CD14-positive monocyte (primary cell): ENCODE measurements at regions not wholly inside any gene's neighbourhood (a gene's known extent, or its start where the extent isn't known, plus 50 kb on each side); places are given as distances from the start of the nearest gene placed in this dataset.

Source experiments
- DNase-seq, 3 donors: peaks; one replicate each; pipeline ENCODE4 v3.0.0-alpha.2; 2011 to 2022
- H2AFZ ChIP-seq: 2 replicates; pipeline ENCODE4 v1.6.0; 2012; ENCODE audit warnings: mild to moderate bottlenecking, low read depth, low read length, inconsistent platforms; ENCODE audit not compliant: insufficient read depth, poor library complexity, severe bottlenecking
- H3K27ac ChIP-seq, 2 donors: 1 replicate in 1 of 2; 2 replicates in 1 of 2; pipeline ENCODE4 v1.5.1; 2012 to 2013; ENCODE audit warnings: low read length in 2 of 2, control low read depth in 1 of 2, inconsistent platforms in 1 of 2, low read depth in 1 of 2, mild to moderate bottlenecking in 1 of 2
- H3K27me3 ChIP-seq, 2 donors: one replicate each; pipeline versions ENCODE4 v1.6.0 to v1.6.1; 2011 to 2013; ENCODE audit warnings: low read length in 2 of 2; ENCODE audit not compliant: control insufficient read depth in 2 of 2, insufficient read depth in 2 of 2
- H3K36me3 ChIP-seq, 2 donors: replicated peaks in 1 of 2; 1 replicate in 1 of 2; 2 replicates in 1 of 2; pipeline versions ENCODE4 v1.5.1 to v1.6.1; 2012 to 2013; ENCODE audit warnings: low read length in 2 of 2, control low read depth in 1 of 2, inconsistent platforms in 1 of 2, mild to moderate bottlenecking in 1 of 2; ENCODE audit not compliant: insufficient read depth in 2 of 2, control insufficient read depth in 1 of 2
- H3K4me1 ChIP-seq, 2 donors: 1 replicate in 1 of 2; 2 replicates in 1 of 2; pipeline versions ENCODE4 v1.5.1 to v1.6.1; 2012 to 2013; ENCODE audit warnings: low read length in 2 of 2, control low read depth in 1 of 2, inconsistent platforms in 1 of 2, mild to moderate bottlenecking in 1 of 2, moderate library complexity in 1 of 2; ENCODE audit not compliant: insufficient read depth in 2 of 2, control insufficient read depth in 1 of 2
- H3K4me2 ChIP-seq: replicated peaks from 2 replicates; pipeline ENCODE3; 2012; ENCODE audit warnings: low read length, moderate library complexity, mild to moderate bottlenecking; ENCODE audit not compliant: poor library complexity, severe bottlenecking; ENCODE audit errors: extremely low read depth
- H3K4me3 ChIP-seq, 3 experiments: fragments of 200-600 bp in 1 of 3; sonication (generic) in 1 of 3; replicated peaks in 1 of 3; 1 replicate in 2 of 3; 2 replicates in 1 of 3; pipeline ENCODE4 v1.5.1; 2011 to 2013; ENCODE audit warnings: low read length in 3 of 3, mild to moderate bottlenecking in 3 of 3, control low read depth in 2 of 3, low read depth in 2 of 3, inconsistent platforms in 1 of 3, moderate library complexity in 1 of 3
- H3K79me2 ChIP-seq: 2 replicates; pipeline ENCODE4 v1.6.0; 2012; ENCODE audit warnings: mild to moderate bottlenecking, control low read depth, inconsistent platforms, low read length, moderate library complexity; ENCODE audit not compliant: insufficient read depth
- H3K9ac ChIP-seq: 2 replicates; pipeline ENCODE4 v1.6.0; 2017; ENCODE audit warnings: low read length, mild to moderate bottlenecking; ENCODE audit not compliant: insufficient read depth, poor library complexity, severe bottlenecking
- H3K9me3 ChIP-seq, 2 donors: replicated peaks in 1 of 2; 1 replicate in 1 of 2; 2 replicates in 1 of 2; pipeline versions ENCODE4 v1.5.1 to v1.6.1; 2012 to 2013; ENCODE audit warnings: low read length in 2 of 2, control low read depth in 1 of 2; ENCODE audit not compliant: control insufficient read depth in 1 of 2, insufficient read depth in 1 of 2
- H4K20me1 ChIP-seq: 2 replicates; pipeline ENCODE4 v1.6.0; 2012; ENCODE audit warnings: mild to moderate bottlenecking, low read length, control low read depth, moderate library complexity; ENCODE audit not compliant: insufficient read depth
- H3K27ac Mint-ChIP-seq, 7 donors: one replicate each; pipeline ENCODE4 v1.8.0; 2020; ENCODE audit warnings: mild to moderate bottlenecking in 7 of 7, mixed read lengths in 7 of 7, moderate library complexity in 6 of 7, inconsistent platforms in 2 of 7
- H3K27me3 Mint-ChIP-seq, 3 donors: one replicate each; pipeline ENCODE4 v1.8.0; 2021 to 2022; ENCODE audit warnings: low read depth in 3 of 3, mild to moderate bottlenecking in 3 of 3, mixed read lengths in 3 of 3, moderate library complexity in 3 of 3, inconsistent platforms in 1 of 3
- H3K36me3 Mint-ChIP-seq, 2 donors: one replicate each; pipeline ENCODE4 v1.8.0; 2020; ENCODE audit warnings: mixed read lengths in 2 of 2, inconsistent platforms in 1 of 2, mild to moderate bottlenecking in 1 of 2
- H3K4me1 Mint-ChIP-seq: one replicate; pipeline ENCODE4 v1.8.0; 2020; ENCODE audit warnings: mild to moderate bottlenecking, mixed read lengths
- H3K4me3 Mint-ChIP-seq, 2 donors: one replicate each; pipeline ENCODE4 v1.8.0; 2020; ENCODE audit warnings: mild to moderate bottlenecking in 2 of 2, mixed read lengths in 2 of 2, moderate library complexity in 1 of 2
- H3K9me3 Mint-ChIP-seq, 7 donors: one replicate each; pipeline ENCODE4 v1.8.0; 2020 to 2022; ENCODE audit warnings: mixed read lengths in 7 of 7, mild to moderate bottlenecking in 6 of 7, moderate library complexity in 6 of 7, inconsistent platforms in 2 of 7
- WGBS: methylation state at CpG from one replicate; pipeline ENCODE4 v1.1.5; 2013; ENCODE audit warnings: missing lambda C conversion rate; ENCODE audit not compliant: insufficient coverage; 5-methylcytosine and 5-hydroxymethylcytosine counted together
- intact Hi-C, 2 donors: fragments of 100-400 bp; cut with micrococcal nuclease; formaldehyde crosslinking; loops; one replicate each; pipeline versions ENCODE4 v1.15.0 to v1.15.1; 2023
- TF ChIP-seq, protein P1 (sequence below): fragments of 200-600 bp; IDR thresholded peaks from one replicate; pipeline ENCODE4 v1.8.0; 2022; ENCODE audit warnings: antibody characterized with exemption, mild to moderate bottlenecking

DNA sequence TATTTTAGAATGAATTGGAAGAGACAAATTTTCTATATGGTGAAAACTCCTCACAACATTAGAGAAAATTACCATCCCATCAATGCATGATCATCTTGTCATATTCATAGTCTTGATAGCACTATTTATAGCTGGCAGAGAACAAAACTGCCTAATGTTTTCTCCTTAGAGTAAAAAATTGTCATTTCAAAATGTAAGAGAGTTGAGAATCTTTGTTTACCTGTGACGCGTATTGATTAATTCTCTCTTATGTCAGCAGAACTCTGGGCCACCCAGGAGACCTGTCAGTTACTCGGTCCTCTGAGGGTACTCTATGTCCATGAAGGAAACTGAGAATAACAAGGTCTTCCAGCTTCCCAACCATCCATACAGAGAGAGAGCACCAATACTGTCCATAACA lies 381.4 kb upstream of the ZP4 start:
- Histone ChIP-seq H3K4me2 (no peak overlapping the region), H3K79me2 (no peaks in the 10 kb centered on the region), H4K20me1 (no peaks in the 10 kb centered on the region), H3K9me3 (peaks cover 24 to 33% of the 10 kb centered on the region in 2 donors), H2AFZ (no peak overlapping the region), H3K36me3 (no peaks in the 10 kb centered on the region), H3K27me3 (no peaks in the 10 kb centered on the region), H3K4me3 (no peak overlapping the region), H3K4me1 (no peaks in the 10 kb centered on the region), H3K27ac (no peak overlapping the region), H3K9ac (no peak overlapping the region)
- peaks cover 0 to 3% of the 10 kb centered on the region in 2 donors for H3K36me3 Mint-ChIP-seq
- TF ChIP-seq, protein P1, sequence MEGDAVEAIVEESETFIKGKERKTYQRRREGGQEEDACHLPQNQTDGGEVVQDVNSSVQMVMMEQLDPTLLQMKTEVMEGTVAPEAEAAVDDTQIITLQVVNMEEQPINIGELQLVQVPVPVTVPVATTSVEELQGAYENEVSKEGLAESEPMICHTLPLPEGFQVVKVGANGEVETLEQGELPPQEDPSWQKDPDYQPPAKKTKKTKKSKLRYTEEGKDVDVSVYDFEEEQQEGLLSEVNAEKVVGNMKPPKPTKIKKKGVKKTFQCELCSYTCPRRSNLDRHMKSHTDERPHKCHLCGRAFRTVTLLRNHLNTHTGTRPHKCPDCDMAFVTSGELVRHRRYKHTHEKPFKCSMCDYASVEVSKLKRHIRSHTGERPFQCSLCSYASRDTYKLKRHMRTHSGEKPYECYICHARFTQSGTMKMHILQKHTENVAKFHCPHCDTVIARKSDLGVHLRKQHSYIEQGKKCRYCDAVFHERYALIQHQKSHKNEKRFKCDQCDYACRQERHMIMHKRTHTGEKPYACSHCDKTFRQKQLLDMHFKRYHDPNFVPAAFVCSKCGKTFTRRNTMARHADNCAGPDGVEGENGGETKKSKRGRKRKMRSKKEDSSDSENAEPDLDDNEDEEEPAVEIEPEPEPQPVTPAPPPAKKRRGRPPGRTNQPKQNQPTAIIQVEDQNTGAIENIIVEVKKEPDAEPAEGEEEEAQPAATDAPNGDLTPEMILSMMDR: no peak
- H3K9me3 Mint-ChIP-seq: peaks cover 16 to 42% (median 37%) of the 10 kb centered on the region in 7 donors
- peaks cover 0 to 1% (median 0%) of the 10 kb centered on the region in 3 donors for H3K27me3 Mint-ChIP-seq
- no peak overlapping the region for H3K27ac Mint-ChIP-seq
- no peak for DNase-seq
- no peak overlapping the region for H3K4me3 Mint-ChIP-seq
- H3K4me1 Mint-ChIP-seq: no peaks in the 10 kb centered on the region
- WGBS: no CpG with 5 or more reads among the region's 3 CpGs
- intact Hi-C loops: no loop called here

DNA sequence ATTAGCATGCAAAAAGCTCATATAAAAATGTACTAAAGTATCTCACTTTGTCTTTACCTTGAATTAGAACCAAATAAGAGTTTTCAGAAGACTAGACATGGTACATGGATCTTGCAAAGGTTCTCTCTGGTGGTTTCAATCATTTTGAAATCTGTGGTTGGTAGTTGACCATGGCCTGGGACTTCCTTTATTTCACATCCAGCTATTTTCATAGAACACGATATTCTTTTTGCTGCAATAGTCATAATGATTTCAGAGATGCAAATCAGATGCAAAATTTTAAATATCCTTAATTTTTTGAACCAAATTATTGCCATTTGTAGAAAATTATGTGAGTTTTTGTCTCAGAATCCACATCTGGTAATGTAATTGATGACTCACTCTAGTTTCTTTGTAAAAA lies 375.1 kb upstream of the ZP4 start:
- no CpG with 5 or more reads among the region's 1 CpG for WGBS
- no peaks in the 10 kb centered on the region for H4K20me1 ChIP-seq

More for the DNA sequence above, 375.1 kb upstream of the ZP4 start:
- H3K36me3 ChIP-seq: no peaks in the 10 kb centered on the region
- H3K4me1 ChIP-seq: peaks cover 10 to 16% of the 10 kb centered on the region in 2 donors
- H3K9me3 Mint-ChIP-seq: peaks cover 7 to 16% (median 10%) of the 10 kb centered on the region in 7 donors
- H3K4me3 Mint-ChIP-seq: no peak overlapping the region
- DNase-seq: peak in 2 of 3 donors; percentile 2 to 42
- TF ChIP-seq, protein P1: no peak
- intact Hi-C loops: no loop called here
- no peak overlapping the region for H2AFZ ChIP-seq
- H3K4me2 ChIP-seq: peak overlapping the region; percentile 47
- peaks cover 0 to 11% of the 10 kb centered on the region in 2 donors for H3K9me3 ChIP-seq
- H3K4me1 Mint-ChIP-seq: peaks cover 20% of the 10 kb centered on the region
- no peak overlapping the region for H3K9ac ChIP-seq
- H3K27ac ChIP-seq: peak overlapping the region in 1 of 2 donors; percentile 57
- H3K79me2 ChIP-seq: no peaks in the 10 kb centered on the region
- peaks cover 0 to 4% (median 0%) of the 10 kb centered on the region in 3 donors for H3K27me3 Mint-ChIP-seq
- no peaks in the 10 kb centered on the region for H3K36me3 Mint-ChIP-seq
- H3K4me3 ChIP-seq: peak overlapping the region in 1 of 3 experiments; percentile 38
- peak overlapping the region in 4 of 7 donors; percentile 30 to 54 (median 42) for H3K27ac Mint-ChIP-seq
- H3K27me3 ChIP-seq: no peaks in the 10 kb centered on the region
